GM13976 (cell line): ENCODE measurements at regions not wholly inside any gene's neighbourhood (a gene's known extent, or its start where the extent isn't known, plus 50 kb on each side); places are given as distances from the start of the nearest gene placed in this dataset.
"Not testable (repeated sequence)": the region's sequence is repeated elsewhere in the genome, so short reads cannot be mapped to it uniquely, and the experiment has no call there.

ENCODE experiments used
- DNase-seq: peaks from one replicate; pipeline ENCODE4 v3.0.0; 2012; ENCODE audit warnings: low spot score
- in situ Hi-C: fragments of 300-500 bp; cut with MboI; formaldehyde crosslinking; loops from one replicate; pipeline ENCODE4 v1.12.0; 2022; ENCODE audit warnings: low sequenced_read_pairs, mixed read lengths, inconsistent platforms; ENCODE audit not compliant: unreplicated experiment
- TF ChIP-seq, protein P1 (sequence below): IDR thresholded peaks from 2 replicates; pipeline ENCODE4 v1.5.1; 2012; ENCODE audit warnings: borderline replicate concordance, mild to moderate bottlenecking; ENCODE audit not compliant: insufficient read depth; ENCODE audit errors: extremely low read depth, missing control alignments, control extremely low read depth

DNA sequence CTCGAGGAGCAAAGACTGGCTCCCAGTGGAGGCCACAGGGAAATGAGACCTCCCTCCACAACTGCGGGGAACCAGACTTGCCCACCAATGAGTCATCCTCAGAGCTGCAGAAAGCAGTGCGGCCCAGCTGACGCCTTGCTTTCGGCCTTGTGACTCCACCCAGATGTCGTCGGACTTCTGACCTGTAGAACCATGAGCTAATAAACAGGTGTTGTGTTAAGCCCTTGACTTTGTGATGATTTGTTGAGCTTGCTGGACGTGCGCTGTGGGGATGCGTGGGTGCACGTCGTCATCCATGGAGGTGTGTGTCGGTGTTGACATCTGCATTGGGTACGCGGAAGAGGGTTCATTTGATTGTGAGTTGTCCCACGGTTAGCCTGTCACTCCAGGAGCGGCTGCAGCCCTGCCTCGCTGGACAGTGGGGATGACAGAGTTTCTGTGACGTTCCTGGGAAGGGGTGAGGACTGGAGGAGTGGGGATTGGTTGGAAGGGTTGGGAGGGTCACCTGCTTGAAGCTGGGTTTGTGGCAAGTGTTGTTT lies 154.1 kb downstream of the SH3BP4 start:
- no peak for DNase-seq
- TF ChIP-seq, protein P1, sequence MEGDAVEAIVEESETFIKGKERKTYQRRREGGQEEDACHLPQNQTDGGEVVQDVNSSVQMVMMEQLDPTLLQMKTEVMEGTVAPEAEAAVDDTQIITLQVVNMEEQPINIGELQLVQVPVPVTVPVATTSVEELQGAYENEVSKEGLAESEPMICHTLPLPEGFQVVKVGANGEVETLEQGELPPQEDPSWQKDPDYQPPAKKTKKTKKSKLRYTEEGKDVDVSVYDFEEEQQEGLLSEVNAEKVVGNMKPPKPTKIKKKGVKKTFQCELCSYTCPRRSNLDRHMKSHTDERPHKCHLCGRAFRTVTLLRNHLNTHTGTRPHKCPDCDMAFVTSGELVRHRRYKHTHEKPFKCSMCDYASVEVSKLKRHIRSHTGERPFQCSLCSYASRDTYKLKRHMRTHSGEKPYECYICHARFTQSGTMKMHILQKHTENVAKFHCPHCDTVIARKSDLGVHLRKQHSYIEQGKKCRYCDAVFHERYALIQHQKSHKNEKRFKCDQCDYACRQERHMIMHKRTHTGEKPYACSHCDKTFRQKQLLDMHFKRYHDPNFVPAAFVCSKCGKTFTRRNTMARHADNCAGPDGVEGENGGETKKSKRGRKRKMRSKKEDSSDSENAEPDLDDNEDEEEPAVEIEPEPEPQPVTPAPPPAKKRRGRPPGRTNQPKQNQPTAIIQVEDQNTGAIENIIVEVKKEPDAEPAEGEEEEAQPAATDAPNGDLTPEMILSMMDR, result no peak
- in situ Hi-C loops, result loop anchor here (25.0 kb wide), 1 partner anchor 969 kb away; no protein-coding TSS in a partner anchor

GRCh38 chr2:235106874-235107639 lies 155.2 kb downstream of the SH3BP4 start:
- in situ Hi-C loops, result loop anchor here (25.0 kb wide), 1 partner anchor 970 kb away; no protein-coding TSS in a partner anchor
- DNase-seq, result peak; percentile 56
- TF ChIP-seq, protein P1, result no peak

GRCh38 chr2:235107640-235107951 lies 155.8 kb downstream of the SH3BP4 start:
- in situ Hi-C loops, result loop anchor here (25.0 kb wide), 1 partner anchor 970 kb away; no protein-coding TSS in a partner anchor
- TF ChIP-seq, protein P1, result no peak
- no peak for DNase-seq

GRCh38 chr2:235109561-235109960 lies 157.7 kb downstream of the SH3BP4 start:
- DNase-seq, result not testable (repeated sequence)
- in situ Hi-C loops, result loop anchor here (25.0 kb wide), 1 partner anchor 972 kb away; no protein-coding TSS in a partner anchor

DNA sequence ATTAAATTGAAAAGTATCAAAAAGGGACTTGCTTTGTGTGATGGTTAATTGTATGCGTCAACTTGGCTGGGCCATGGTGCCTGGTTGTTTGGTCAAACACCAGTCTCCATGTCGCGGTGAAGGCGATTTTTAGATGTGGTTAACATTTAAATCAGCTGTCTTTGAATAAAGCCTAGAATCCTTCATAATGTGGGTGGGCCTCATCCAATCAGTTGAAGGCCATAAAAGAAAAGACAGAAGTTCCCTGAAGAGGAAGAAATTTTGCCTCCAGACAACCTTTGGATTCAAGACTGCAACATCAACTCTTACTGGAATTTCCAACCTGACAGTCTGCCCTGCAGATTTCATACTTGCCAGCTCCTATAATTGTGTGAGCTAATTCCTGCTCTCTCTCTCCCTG lies 160.5 kb downstream of the SH3BP4 start:
- in situ Hi-C loops, result loop anchor here (10.0 to 25.0 kb wide), 2 partner anchors 558 to 975 kb away; no protein-coding TSS in a partner anchor
- TF ChIP-seq, protein P1, result no peak
- no peak for DNase-seq

DNA sequence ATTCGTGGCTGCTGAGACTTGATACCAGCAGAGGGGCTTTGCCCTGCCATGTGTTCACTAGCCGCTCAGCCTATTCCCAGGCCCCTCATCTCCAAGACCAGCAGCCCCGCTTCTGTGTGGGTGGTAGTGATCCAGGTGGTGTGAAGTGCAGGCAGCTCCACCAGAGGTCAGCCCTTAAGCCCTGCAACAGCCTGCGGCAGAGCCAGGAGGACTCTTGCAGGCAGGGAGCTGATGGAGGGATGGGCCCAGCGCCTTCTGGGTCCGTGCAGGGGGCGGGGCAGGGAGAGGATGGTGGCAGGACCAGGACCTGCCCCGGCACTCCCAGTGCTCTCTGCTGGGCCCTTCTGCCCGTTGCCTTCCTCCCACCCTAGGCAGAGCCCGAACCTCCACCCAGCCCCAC lies 162.0 kb downstream of the SH3BP4 start:
- DNase-seq, result no peak
- in situ Hi-C loops, result loop anchor here (10.0 to 25.0 kb wide), 2 partner anchors 559 to 977 kb away; no protein-coding TSS in a partner anchor
- TF ChIP-seq, protein P1, result no peak

- in situ Hi-C loops, result loop anchor here (10.0 to 25.0 kb wide), 2 partner anchors 559 to 977 kb away; no protein-coding TSS in a partner anchor
- no peak for DNase-seq
- TF ChIP-seq, protein P1, result no peak
Measured at GRCh38 chr2:235114286-235114685, 162.5 kb downstream of the SH3BP4 start.
